Activated T-cell treated with anti-CD3 and anti-CD28 coated beads, Interleukin-2, amount 50 U/mL, for 4 hours (primary cell): ENCODE measurements at regions not wholly inside any gene's neighbourhood (a gene's known extent, or its start where the extent isn't known, plus 50 kb on each side); places are given as distances from the start of the nearest gene placed in this dataset.

Experiments used
- ATAC-seq, 2 donors: fragments of 200-7000 bp; cut with Tn5 transposase; one replicate each; pipeline ENCODE4 v1.10.0; 2021
- DNase-seq: peaks from one replicate; pipeline ENCODE4 v3.0.0-alpha.2; 2020
- H3K27me3 Mint-ChIP-seq: one replicate; pipeline ENCODE4 v1.8.0; 2021; ENCODE audit warnings: low read depth, mixed read lengths
- H3K36me3 Mint-ChIP-seq: one replicate; pipeline ENCODE4 v1.8.0; 2022; ENCODE audit warnings: mixed read lengths; ENCODE audit not compliant: insufficient read depth
- H3K4me1 Mint-ChIP-seq: one replicate; pipeline ENCODE4 v1.8.0; 2021; ENCODE audit warnings: low read depth, mixed read lengths
- H3K4me3 Mint-ChIP-seq: one replicate; pipeline ENCODE4 v1.8.0; 2021; ENCODE audit warnings: mild to moderate bottlenecking, moderate library complexity, mixed read lengths
- H3K9me3 Mint-ChIP-seq: one replicate; pipeline ENCODE4 v1.8.0; 2021; ENCODE audit warnings: mixed read lengths

- DNase-seq: no peak
- Mint-ChIP-seq H3K9me3 (no peaks in the 10 kb centered on the region), H3K27me3 (peaks cover 19% of the 10 kb centered on the region), H3K4me1 (peaks cover 5% of the 10 kb centered on the region), H3K36me3 (no peaks in the 10 kb centered on the region), H3K4me3 (no peak overlapping the region)
- ATAC-seq: no peak
These were observed 151.5 kb downstream of the CHIC2 start for GRCh38 chr4:53912766-53913497.

GRCh38 chr4:53908661-53909078 lies 155.7 kb downstream of the CHIC2 start:
- H3K4me3 Mint-ChIP-seq: no peak overlapping the region
- peaks cover 13% of the 10 kb centered on the region for H3K4me1 Mint-ChIP-seq
- no peak for ATAC-seq
- no peaks in the 10 kb centered on the region for H3K36me3 Mint-ChIP-seq
- H3K27me3 Mint-ChIP-seq: peaks cover 40% of the 10 kb centered on the region
- DNase-seq: no peak
- H3K9me3 Mint-ChIP-seq: no peaks in the 10 kb centered on the region

DNA sequence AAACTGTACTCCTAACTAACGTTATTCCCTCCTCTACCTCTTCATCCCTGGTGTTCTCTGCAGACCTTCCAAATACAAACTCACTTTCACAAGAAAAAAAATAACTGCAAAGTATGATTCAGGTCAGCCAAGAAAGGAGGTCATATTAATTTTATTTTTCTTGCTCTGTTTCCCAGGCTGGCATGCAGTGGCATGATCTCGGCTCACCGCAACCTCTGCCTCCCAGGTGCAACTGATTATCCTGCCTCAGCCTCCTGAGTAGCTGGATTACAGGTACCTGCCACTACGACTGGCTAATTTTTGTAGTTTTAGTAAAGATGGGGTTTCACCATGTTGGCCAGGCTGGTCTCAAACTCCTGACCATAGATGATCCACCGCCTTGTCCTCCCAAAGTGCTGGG lies 156.6 kb downstream of the CHIC2 start:
- peaks cover 13% of the 10 kb centered on the region for H3K4me1 Mint-ChIP-seq
- ATAC-seq (no peak), DNase-seq (no peak)
- H3K9me3 Mint-ChIP-seq: no peaks in the 10 kb centered on the region
- no peaks in the 10 kb centered on the region for H3K36me3 Mint-ChIP-seq
- H3K4me3 Mint-ChIP-seq: no peak overlapping the region
- peaks cover 44% of the 10 kb centered on the region for H3K27me3 Mint-ChIP-seq

DNA sequence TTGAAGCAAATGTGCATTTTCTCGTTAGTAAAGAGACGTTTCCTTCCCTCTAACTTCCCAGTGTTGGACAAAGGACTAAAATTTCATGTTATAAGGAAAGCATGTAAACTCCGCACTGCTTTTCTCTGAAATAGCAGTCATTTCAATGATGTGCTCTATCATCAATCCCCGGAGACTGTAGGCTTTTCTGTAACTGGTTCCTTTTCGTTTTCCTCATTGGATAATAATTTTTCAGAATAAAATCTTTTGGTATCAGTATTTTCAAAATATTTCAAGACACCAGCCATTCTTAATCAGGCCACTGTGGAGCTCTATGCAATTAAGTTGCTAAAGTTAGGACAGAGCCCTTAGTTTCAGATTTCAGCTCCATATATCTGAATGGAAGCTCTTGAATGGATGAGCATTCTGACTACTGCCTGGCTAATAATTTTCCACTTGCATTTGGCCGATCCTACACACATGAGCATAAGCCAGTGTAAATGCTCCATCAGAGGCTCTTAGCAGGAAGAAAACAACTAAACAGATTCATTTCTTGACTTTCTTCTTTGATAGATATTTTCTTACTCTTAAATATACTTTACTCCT lies 157.7 kb downstream of the CHIC2 start:
- no peak overlapping the region for H3K4me3 Mint-ChIP-seq
- no peaks in the 10 kb centered on the region for H3K36me3 Mint-ChIP-seq
- DNase-seq (no peak), ATAC-seq (no peak)
- H3K27me3 Mint-ChIP-seq: peaks cover 50% of the 10 kb centered on the region
- H3K9me3 Mint-ChIP-seq: no peaks in the 10 kb centered on the region
- peaks cover 13% of the 10 kb centered on the region for H3K4me1 Mint-ChIP-seq

DNA sequence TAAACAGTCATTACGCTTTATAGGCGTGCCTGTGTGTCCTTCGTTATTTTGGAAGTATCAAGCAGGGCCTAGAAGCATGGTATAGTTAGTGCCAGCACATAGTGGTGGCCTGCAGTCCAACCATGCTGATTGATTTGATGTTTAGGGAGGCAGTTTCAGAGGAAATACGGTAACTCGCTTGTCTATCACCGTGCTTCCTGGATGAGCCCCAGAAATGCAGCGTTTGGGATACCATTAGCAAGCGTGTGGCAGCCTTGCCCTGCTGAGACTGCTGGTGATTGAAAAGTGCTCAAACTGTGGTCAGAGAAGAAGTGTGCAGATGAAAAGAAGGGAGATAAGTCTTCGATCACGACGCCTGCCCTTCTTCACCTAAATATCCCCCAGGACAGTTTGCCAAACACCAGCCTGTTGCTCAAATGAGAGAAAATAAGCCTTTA lies 158.4 kb downstream of the CHIC2 start:
- ATAC-seq: peak in 1 of 2 donors; percentile 27
- Mint-ChIP-seq H3K4me3 (peak overlapping the region; percentile 45), H3K27me3 (peaks cover 53% of the 10 kb centered on the region), H3K36me3 (no peaks in the 10 kb centered on the region), H3K9me3 (no peaks in the 10 kb centered on the region), H3K4me1 (peaks cover 13% of the 10 kb centered on the region)
- no peak for DNase-seq

DNA sequence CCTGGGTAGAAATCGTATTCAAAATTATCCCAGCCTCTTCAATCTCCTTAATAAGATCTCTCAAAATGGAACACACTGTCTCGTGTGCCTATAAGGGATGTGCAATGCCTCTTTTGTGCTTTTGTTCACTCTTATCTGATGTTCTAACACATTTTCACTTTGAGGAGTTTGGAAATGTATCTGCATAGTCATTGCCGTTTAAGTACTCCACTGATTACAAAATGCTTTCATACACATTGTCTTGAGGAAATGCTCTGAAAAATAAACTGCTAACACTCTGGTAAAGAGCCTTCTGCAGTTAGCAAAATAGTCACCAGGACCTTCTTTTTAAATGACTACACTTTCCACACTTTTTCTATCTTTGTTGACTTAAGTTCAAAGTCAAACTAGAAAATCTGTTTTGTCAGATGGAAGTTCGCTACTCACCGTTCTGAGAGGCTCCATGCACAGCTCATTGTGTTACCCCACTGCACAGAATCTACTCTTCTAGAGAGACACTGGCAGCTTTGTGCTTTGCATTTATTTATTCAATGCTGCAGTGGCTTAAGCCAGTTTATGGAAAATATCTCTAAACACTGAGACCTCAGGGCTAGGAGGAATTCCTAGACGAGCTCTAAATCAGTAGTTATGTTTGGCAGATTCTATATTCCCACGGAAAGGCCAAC lies 159.0 kb downstream of the CHIC2 start:
- no peak for ATAC-seq
- no peaks in the 10 kb centered on the region for H3K36me3 Mint-ChIP-seq
- DNase-seq: no peak
- peaks cover 58% of the 10 kb centered on the region for H3K27me3 Mint-ChIP-seq
- peaks cover 13% of the 10 kb centered on the region for H3K4me1 Mint-ChIP-seq
- no peak overlapping the region for H3K4me3 Mint-ChIP-seq
- no peaks in the 10 kb centered on the region for H3K9me3 Mint-ChIP-seq

DNA sequence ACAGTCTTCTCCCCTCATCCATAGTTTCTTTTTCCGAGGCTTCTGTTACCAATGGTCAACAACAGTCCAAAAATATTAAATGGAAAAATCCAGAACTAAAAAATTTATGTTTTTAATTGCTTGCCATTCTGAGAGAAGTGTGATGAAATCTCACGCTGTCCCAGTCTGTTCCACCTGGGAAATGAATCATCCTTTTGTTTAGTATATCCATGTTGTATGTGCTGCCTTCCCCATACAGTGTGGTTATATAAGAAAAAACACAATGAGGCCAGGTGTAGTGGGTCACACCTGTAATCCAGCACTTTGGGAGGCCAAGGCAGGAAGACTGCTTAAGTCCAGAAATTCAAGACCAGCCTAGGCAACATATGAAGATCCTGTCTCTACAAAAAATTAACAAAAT lies 161.6 kb downstream of the CHIC2 start:
- Mint-ChIP-seq H3K9me3 (no peaks in the 10 kb centered on the region), H3K4me1 (peaks cover 8% of the 10 kb centered on the region), H3K36me3 (no peaks in the 10 kb centered on the region), H3K4me3 (no peak overlapping the region), H3K27me3 (peaks cover 46% of the 10 kb centered on the region)
- DNase-seq (no peak), ATAC-seq (no peak)

DNA sequence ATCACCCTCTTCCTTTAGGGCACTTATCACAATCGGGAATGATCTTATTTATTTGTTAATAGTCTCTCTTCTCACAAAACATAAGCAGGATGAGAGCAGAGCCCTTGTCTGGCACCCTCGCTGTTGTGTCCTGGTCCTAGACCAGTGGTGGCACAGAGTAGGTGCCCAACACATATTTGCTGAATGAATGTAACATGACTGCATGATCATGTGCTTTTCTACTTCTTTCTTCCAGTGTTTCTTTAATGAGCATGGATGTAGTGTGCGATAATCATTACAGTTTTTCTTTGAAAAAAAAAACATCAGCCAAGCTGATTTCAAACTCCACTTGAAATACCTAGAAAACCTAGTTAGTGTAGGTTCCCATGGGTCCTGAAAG lies 164.1 kb downstream of the CHIC2 start:
- Mint-ChIP-seq H3K4me1 (no peaks in the 10 kb centered on the region), H3K36me3 (no peaks in the 10 kb centered on the region), H3K4me3 (no peak overlapping the region), H3K9me3 (no peaks in the 10 kb centered on the region), H3K27me3 (peaks cover 35% of the 10 kb centered on the region)
- ATAC-seq (no peak), DNase-seq (no peak)

GRCh38 chr4:53899586-53900270 lies 164.7 kb downstream of the CHIC2 start:
- Mint-ChIP-seq H3K4me1 (no peaks in the 10 kb centered on the region), H3K36me3 (no peaks in the 10 kb centered on the region), H3K4me3 (no peak overlapping the region), H3K27me3 (peaks cover 36% of the 10 kb centered on the region), H3K9me3 (no peaks in the 10 kb centered on the region)
- DNase-seq (no peak), ATAC-seq (no peak)

GRCh38 chr4:53895137-53895536 lies 169.3 kb downstream of the CHIC2 start:
- H3K4me1 Mint-ChIP-seq: no peaks in the 10 kb centered on the region
- ATAC-seq (no peak), DNase-seq (no peak)
- H3K4me3 Mint-ChIP-seq: no peak overlapping the region
- H3K27me3 Mint-ChIP-seq: peaks cover 27% of the 10 kb centered on the region
- H3K36me3 Mint-ChIP-seq: no peaks in the 10 kb centered on the region
- H3K9me3 Mint-ChIP-seq: no peaks in the 10 kb centered on the region

- Mint-ChIP-seq H3K4me1 (no peaks in the 10 kb centered on the region), H3K4me3 (no peak overlapping the region), H3K27me3 (peaks cover 16% of the 10 kb centered on the region), H3K36me3 (no peaks in the 10 kb centered on the region), H3K9me3 (no peaks in the 10 kb centered on the region)
- DNase-seq: no peak
- ATAC-seq: no peak
These were observed 173.9 kb downstream of the CHIC2 start for GRCh38 chr4:53890461-53890860.

GRCh38 chr4:53889326-53890055 lies 174.9 kb downstream of the CHIC2 start:
- no peaks in the 10 kb centered on the region for H3K36me3 Mint-ChIP-seq
- no peak for ATAC-seq
- no peaks in the 10 kb centered on the region for H3K4me1 Mint-ChIP-seq
- no peaks in the 10 kb centered on the region for H3K9me3 Mint-ChIP-seq
- DNase-seq: no peak
- peaks cover 15% of the 10 kb centered on the region for H3K27me3 Mint-ChIP-seq
- H3K4me3 Mint-ChIP-seq: no peak overlapping the region

DNA sequence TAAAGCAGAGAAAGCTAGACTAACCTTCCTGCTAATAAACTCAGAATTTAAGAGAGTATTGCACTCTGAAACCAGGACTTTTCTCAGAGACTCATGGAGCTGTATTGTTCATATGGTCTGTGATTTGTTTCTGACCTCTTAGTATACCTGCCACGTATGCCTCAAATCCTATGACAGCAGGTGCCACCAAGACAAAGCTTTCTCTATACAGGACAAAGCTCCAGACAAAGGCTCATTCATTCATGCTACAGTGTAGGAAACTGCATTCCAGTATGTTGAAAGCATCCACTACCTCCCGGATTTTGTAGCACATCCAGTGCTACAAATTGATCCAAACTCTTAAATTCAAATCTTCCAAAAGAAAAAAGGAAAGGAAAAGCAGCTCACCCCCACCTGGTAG lies 178.3 kb downstream of the CHIC2 start:
- H3K36me3 Mint-ChIP-seq: no peaks in the 10 kb centered on the region
- H3K27me3 Mint-ChIP-seq: peaks cover 12% of the 10 kb centered on the region
- H3K9me3 Mint-ChIP-seq: peaks cover 4% of the 10 kb centered on the region
- no peaks in the 10 kb centered on the region for H3K4me1 Mint-ChIP-seq
- DNase-seq: no peak
- H3K4me3 Mint-ChIP-seq: no peak overlapping the region
- ATAC-seq: no peak

DNA sequence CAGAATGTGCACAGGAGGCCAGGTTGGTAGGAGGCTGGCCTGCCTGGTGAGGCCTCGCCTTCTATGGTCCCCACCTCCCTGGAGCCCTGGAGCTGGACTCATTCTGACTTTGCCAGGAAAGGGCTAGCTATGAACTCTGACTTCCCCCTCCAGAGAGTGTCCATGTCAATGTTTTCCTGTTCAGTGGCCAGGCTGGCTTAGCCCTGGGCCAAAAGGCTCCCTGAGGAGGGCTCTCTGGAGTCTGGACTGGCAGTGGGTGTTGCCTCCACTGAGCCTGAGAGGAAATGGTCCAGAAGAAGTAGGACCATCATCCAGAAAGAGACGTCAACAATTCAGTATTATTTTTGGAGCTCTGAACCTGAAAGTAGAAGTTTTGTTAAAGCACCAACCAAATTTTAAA lies 178.7 kb downstream of the CHIC2 start:
- peaks cover 4% of the 10 kb centered on the region for H3K9me3 Mint-ChIP-seq
- H3K4me3 Mint-ChIP-seq: no peak overlapping the region
- ATAC-seq (no peak), DNase-seq (no peak)
- H3K36me3 Mint-ChIP-seq: no peaks in the 10 kb centered on the region
- H3K27me3 Mint-ChIP-seq: peaks cover 8% of the 10 kb centered on the region
- no peaks in the 10 kb centered on the region for H3K4me1 Mint-ChIP-seq
